ENCODE measurements at regions not wholly inside any gene's neighbourhood (a gene's known extent, or its start where the extent isn't known, plus 50 kb on each side); places are given as distances from the start of the nearest gene placed in this dataset.
A peak's percentile ranks its signal among the peaks of the same experiment; 100 is the strongest.

DNA sequence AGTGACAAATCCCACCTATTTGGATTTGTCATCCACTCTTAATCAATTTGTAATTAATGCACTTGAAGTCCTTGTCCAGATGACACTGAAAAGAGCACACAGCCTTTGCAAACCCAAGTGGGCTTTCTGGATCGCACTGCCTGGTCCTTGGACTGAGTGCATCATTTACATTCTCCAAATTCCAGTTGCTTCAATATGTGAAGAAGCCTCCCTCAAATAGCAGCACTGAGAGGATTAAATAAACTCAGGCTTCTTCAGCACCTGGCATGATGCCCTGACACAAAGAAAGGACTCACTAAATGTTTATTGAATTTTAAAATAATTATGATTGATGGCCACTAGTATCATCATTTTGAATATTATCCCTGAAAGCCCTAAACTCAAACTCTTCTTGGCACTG is 496.5 kb downstream of the VRK1 start:
- no peak for DNase-seq (ENCODE audit: low read depth)
- TF ChIP-seq, protein P1, sequence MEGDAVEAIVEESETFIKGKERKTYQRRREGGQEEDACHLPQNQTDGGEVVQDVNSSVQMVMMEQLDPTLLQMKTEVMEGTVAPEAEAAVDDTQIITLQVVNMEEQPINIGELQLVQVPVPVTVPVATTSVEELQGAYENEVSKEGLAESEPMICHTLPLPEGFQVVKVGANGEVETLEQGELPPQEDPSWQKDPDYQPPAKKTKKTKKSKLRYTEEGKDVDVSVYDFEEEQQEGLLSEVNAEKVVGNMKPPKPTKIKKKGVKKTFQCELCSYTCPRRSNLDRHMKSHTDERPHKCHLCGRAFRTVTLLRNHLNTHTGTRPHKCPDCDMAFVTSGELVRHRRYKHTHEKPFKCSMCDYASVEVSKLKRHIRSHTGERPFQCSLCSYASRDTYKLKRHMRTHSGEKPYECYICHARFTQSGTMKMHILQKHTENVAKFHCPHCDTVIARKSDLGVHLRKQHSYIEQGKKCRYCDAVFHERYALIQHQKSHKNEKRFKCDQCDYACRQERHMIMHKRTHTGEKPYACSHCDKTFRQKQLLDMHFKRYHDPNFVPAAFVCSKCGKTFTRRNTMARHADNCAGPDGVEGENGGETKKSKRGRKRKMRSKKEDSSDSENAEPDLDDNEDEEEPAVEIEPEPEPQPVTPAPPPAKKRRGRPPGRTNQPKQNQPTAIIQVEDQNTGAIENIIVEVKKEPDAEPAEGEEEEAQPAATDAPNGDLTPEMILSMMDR (conservative IDR thresholded peaks at IDR 0.05; ENCODE audit: low read depth, low read length) = no peak
- no peak overlapping the region for H3K4me3 ChIP-seq (ENCODE audit: low read length)

DNA sequence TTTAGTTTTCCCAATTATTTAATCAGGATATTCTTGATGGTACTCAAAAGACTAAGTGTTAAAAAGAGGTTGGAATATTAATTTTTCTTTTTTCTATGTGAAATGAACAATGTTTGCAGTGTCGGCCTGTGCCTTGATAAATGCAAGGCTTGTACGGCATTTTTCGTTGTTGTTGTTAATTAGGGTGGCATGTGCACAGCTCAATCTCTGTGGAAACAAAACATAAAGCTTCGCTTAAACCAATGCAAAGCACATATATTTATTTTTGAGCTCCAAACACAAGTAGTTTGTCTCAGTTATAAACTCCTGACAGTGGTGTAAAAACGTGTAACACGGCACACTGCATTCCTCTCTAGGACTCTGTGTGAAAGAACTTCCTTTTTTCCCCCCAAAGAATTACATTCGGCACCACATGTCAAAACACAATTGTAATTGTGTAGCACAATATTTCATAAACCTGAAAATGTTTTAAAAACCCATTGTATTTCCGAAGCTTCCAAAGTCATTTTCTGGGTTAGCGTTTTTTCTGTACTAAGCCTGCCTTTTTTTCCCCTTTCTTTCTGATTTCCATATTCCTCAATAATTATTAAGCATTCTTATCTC is 498.0 kb downstream of the VRK1 start:
- TF ChIP-seq, protein P1 (conservative IDR thresholded peaks at IDR 0.05; ENCODE audit: low read depth, low read length) = no peak
- no peak overlapping the region for H3K4me3 ChIP-seq (ENCODE audit: low read length)
- DNase-seq (ENCODE audit: low read depth) = no peak

DNA sequence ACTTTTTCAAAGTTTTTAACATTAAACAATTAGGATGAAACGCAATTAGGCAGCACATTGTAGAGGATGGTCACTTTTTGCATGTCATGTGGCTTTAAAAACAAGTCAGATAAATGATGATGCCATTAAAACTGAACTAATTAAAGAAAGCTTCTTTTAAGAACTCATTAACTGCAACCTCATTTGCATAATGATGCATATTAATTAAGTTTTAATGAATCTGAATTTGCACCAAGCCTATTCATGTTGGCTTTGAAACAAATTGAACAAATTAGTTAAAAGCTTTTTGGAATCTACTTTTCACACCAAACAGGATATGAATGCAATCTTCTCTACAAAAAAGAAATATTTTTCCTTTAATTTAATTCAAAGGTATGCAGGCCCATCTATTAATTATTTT is 499.0 kb downstream of the VRK1 start:
- H3K4me3 ChIP-seq (ENCODE audit: low read length) = no peak overlapping the region
- no peak for DNase-seq (ENCODE audit: low read depth)
- TF ChIP-seq, protein P1 (conservative IDR thresholded peaks at IDR 0.05; ENCODE audit: low read depth, low read length) = no peak

DNA sequence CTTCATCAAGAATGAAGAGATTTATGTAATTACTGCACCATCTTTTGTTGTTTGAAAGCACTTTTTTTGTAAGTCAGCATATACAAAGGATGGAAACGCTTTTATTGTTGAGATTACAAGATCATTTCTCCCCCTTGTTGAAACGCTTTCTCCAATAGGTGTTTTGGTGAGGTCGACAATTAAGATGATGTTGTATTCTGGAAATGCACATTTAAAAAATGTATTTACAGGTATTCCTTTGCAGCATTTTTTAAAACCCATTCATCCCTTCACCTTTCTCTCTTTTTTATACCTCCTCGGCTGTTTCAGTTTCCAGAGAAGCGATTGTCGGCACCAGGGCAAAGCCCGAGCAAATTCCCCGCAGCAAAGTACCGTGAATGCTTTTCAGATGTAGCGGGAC is 499.9 kb downstream of the VRK1 start:
- TF ChIP-seq, protein P1 (conservative IDR thresholded peaks at IDR 0.05; ENCODE audit: low read depth, low read length) = no peak
- no peak overlapping the region for H3K4me3 ChIP-seq (ENCODE audit: low read length)
- DNase-seq (ENCODE audit: low read depth) = no peak

DNA sequence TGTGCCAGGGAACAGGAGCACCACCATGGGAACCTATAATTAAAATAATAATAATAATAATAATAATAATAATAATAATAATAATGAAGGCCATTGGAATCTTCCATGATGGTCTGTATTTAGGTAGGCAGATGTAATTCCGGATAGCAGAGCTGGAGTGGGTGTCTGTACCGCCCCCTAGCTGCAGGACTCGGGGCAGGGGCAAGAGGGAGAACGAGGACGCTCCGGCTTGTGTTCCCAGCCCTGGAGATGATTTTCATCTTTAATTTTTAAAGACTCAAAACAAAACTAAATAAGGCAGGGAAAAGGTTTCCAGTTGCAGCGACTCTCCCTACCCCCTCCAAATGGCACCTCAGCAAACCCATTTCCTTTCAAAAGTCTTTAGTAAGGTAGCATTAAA is 501.1 kb downstream of the VRK1 start:
- no peak for DNase-seq (ENCODE audit: low read depth)
- H3K4me3 ChIP-seq (ENCODE audit: low read length) = no peak overlapping the region
- TF ChIP-seq, protein P1 (conservative IDR thresholded peaks at IDR 0.05; ENCODE audit: low read depth, low read length) = peak; percentile 47

DNA sequence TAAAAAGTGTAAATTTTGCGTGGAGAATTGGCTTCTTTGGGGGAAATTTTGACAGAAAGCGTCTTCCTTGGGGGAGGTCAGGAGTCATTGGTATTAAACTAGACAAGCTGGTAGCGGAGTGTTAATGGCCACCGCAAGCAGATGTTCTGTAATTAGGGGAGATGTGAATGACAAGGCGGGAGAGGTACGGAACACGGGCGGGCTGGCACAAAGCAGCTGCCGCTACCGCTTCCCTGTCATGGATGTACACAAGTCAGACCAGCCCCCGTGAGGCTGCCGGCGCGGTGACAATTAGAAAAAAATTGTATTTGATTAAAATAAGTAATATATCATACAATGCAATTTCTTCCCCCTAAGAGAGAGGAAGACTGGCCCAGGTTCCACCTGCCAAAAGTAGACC is 501.6 kb downstream of the VRK1 start:
- TF ChIP-seq, protein P1 (conservative IDR thresholded peaks at IDR 0.05; ENCODE audit: low read depth, low read length) = no peak
- H3K4me3 ChIP-seq (ENCODE audit: low read length) = no peak overlapping the region
- DNase-seq (ENCODE audit: low read depth) = no peak

DNA sequence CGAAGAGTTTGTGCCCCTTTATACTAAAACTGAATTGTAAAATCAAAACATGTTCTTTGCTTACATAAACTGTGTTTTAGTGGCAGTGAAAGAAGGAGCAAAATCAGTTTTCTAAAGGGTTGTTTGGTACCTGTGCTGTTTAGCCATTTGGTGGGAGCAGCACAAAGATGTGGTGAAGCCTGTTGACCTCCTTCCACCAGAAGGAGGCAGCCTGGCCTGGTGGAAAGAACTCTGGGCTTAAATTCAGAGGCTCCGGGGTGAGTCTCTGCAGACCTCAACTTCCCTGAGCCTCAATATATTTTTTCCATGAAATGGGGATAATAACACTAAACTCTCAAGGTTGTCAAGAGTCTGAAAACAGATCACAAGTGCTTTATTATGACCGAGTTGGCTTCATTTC is 502.5 kb downstream of the VRK1 start:
- TF ChIP-seq, protein P1 (conservative IDR thresholded peaks at IDR 0.05; ENCODE audit: low read depth, low read length) = peak; percentile 44
- H3K4me3 ChIP-seq (ENCODE audit: low read length) = no peak overlapping the region
- DNase-seq (ENCODE audit: low read depth) = no peak

Data from retinal pigment epithelial cell (primary cell).